ENCODE measurements at regions not wholly inside any gene's neighbourhood (a gene's known extent, or its start where the extent isn't known, plus 50 kb on each side); places are given as distances from the start of the nearest gene placed in this dataset.

DNA sequence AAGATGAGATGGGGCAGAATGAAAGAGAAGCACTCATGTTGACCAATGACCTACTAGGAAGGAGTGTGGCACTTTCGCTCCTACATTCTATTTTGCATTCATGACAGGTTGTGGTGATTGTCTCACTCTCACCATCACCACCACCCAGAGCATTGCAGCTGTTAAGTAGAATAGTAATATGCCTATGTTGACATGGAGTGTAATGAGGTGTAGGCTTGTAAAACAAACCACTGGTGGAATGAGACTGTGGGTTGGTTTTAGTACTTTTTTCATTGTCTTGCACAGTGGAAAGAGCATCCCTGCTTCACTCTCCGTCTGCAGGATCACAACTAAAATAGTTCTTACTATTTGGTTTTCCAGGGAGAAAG lies 516.7 kb downstream of the NTRK2 start:
- Histone ChIP-seq H3K27me3 (ENCODE audit: insufficient read depth, low read length, poor library complexity) (no peaks in the 10 kb centered on the region), H3K4me2 (ENCODE audit: insufficient read depth, low read length) (no peak overlapping the region), H3K79me2 (ENCODE audit: insufficient read depth, low read length) (no peaks in the 10 kb centered on the region), H3K9me3 (ENCODE audit: insufficient read depth, low read length, severe bottlenecking) (no peaks in the 10 kb centered on the region), H3K9ac (ENCODE audit: low read depth, low read length) (no peak overlapping the region), H2AFZ (ENCODE audit: low read depth, low read length) (no peak overlapping the region), H3K27ac (ENCODE audit: low read length) (no peak overlapping the region), H3K36me3 (ENCODE audit: insufficient read depth, low read length) (no peaks in the 10 kb centered on the region), H3K4me3 (ENCODE audit: low read depth in 1 of 2, low read length in 2 of 2) (no peak overlapping the region), H3K4me1 (ENCODE audit: insufficient read depth, low read length) (no peaks in the 10 kb centered on the region), H4K20me1 (ENCODE audit: insufficient read depth, low read length) (no peaks in the 10 kb centered on the region)
- ATAC-seq (ENCODE audit: insufficient read depth, low read depth) (no peak), DNase-seq (no peak)
- TF ChIP-seq EZH2 (IDR thresholded peaks at IDR 0.05; ENCODE audit: borderline replicate concordance, low read depth, low read length, severe bottlenecking): no peak
- TF ChIP-seq, protein P1, sequence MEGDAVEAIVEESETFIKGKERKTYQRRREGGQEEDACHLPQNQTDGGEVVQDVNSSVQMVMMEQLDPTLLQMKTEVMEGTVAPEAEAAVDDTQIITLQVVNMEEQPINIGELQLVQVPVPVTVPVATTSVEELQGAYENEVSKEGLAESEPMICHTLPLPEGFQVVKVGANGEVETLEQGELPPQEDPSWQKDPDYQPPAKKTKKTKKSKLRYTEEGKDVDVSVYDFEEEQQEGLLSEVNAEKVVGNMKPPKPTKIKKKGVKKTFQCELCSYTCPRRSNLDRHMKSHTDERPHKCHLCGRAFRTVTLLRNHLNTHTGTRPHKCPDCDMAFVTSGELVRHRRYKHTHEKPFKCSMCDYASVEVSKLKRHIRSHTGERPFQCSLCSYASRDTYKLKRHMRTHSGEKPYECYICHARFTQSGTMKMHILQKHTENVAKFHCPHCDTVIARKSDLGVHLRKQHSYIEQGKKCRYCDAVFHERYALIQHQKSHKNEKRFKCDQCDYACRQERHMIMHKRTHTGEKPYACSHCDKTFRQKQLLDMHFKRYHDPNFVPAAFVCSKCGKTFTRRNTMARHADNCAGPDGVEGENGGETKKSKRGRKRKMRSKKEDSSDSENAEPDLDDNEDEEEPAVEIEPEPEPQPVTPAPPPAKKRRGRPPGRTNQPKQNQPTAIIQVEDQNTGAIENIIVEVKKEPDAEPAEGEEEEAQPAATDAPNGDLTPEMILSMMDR (IDR thresholded peaks at IDR 0.05; ENCODE audit: borderline replicate concordance, extremely low read depth, low read length, poor library complexity, severe bottlenecking): no peak

- H3K4me1 ChIP-seq (ENCODE audit: insufficient read depth, low read length): no peaks in the 10 kb centered on the region
- DNase-seq: no peak
Observed at GRCh38 chr9:85185486-85186217, 516.1 kb downstream of the NTRK2 start.

GRCh38 chr9:85182383-85182782 lies 512.9 kb downstream of the NTRK2 start:
- no peak overlapping the region for H3K9ac ChIP-seq (ENCODE audit: low read depth, low read length)
- H4K20me1 ChIP-seq (ENCODE audit: insufficient read depth, low read length): no peaks in the 10 kb centered on the region
- H3K4me2 ChIP-seq (ENCODE audit: insufficient read depth, low read length): no peak overlapping the region
- no peaks in the 10 kb centered on the region for H3K9me3 ChIP-seq (ENCODE audit: insufficient read depth, low read length, severe bottlenecking)
- H3K36me3 ChIP-seq (ENCODE audit: insufficient read depth, low read length): no peaks in the 10 kb centered on the region
- H2AFZ ChIP-seq (ENCODE audit: low read depth, low read length): no peak overlapping the region
- H3K4me3 ChIP-seq (ENCODE audit: low read depth in 1 of 2, low read length in 2 of 2): no peak overlapping the region
- no peaks in the 10 kb centered on the region for H3K27me3 ChIP-seq (ENCODE audit: insufficient read depth, low read length, poor library complexity)
- H3K79me2 ChIP-seq (ENCODE audit: insufficient read depth, low read length): no peaks in the 10 kb centered on the region
- TF ChIP-seq, protein P1 (IDR thresholded peaks at IDR 0.05; ENCODE audit: borderline replicate concordance, extremely low read depth, low read length, poor library complexity, severe bottlenecking): no peak
- TF ChIP-seq EZH2 (IDR thresholded peaks at IDR 0.05; ENCODE audit: borderline replicate concordance, low read depth, low read length, severe bottlenecking): no peak
- ATAC-seq (ENCODE audit: insufficient read depth, low read depth) (no peak), DNase-seq (no peak)
- no peak overlapping the region for H3K27ac ChIP-seq (ENCODE audit: low read length)
- H3K4me1 ChIP-seq (ENCODE audit: insufficient read depth, low read length): no peaks in the 10 kb centered on the region

More at GRCh38 chr9:85185486-85186217, 516.1 kb downstream of the NTRK2 start:
- Histone ChIP-seq H3K79me2 (ENCODE audit: insufficient read depth, low read length) (no peaks in the 10 kb centered on the region), H4K20me1 (ENCODE audit: insufficient read depth, low read length) (no peaks in the 10 kb centered on the region), H3K4me2 (ENCODE audit: insufficient read depth, low read length) (no peak overlapping the region), H3K36me3 (ENCODE audit: insufficient read depth, low read length) (no peaks in the 10 kb centered on the region), H2AFZ (ENCODE audit: low read depth, low read length) (no peak overlapping the region), H3K9me3 (ENCODE audit: insufficient read depth, low read length, severe bottlenecking) (no peaks in the 10 kb centered on the region), H3K9ac (ENCODE audit: low read depth, low read length) (no peak overlapping the region), H3K27me3 (ENCODE audit: insufficient read depth, low read length, poor library complexity) (no peaks in the 10 kb centered on the region), H3K4me3 (ENCODE audit: low read depth in 1 of 2, low read length in 2 of 2) (no peak overlapping the region), H3K27ac (ENCODE audit: low read length) (no peak overlapping the region)
- no peak for TF ChIP-seq EZH2 (IDR thresholded peaks at IDR 0.05; ENCODE audit: borderline replicate concordance, low read depth, low read length, severe bottlenecking)
- TF ChIP-seq, protein P1 (IDR thresholded peaks at IDR 0.05; ENCODE audit: borderline replicate concordance, extremely low read depth, low read length, poor library complexity, severe bottlenecking): no peak
- no peak for ATAC-seq (ENCODE audit: insufficient read depth, low read depth)

All from DND-41 (cell line).